GM13976 (cell line): ENCODE measurements at regions not wholly inside any gene's neighbourhood (a gene's known extent, or its start where the extent isn't known, plus 50 kb on each side); places are given as distances from the start of the nearest gene placed in this dataset.

Experiments used
- DNase-seq: peaks from one replicate; pipeline ENCODE4 v3.0.0; 2012; ENCODE audit warnings: low spot score
- in situ Hi-C: fragments of 300-500 bp; cut with MboI; formaldehyde crosslinking; loops from one replicate; pipeline ENCODE4 v1.12.0; 2022; ENCODE audit warnings: low sequenced_read_pairs, mixed read lengths, inconsistent platforms; ENCODE audit not compliant: unreplicated experiment
- TF ChIP-seq, protein P1 (sequence below): IDR thresholded peaks from 2 replicates; pipeline ENCODE4 v1.5.1; 2012; ENCODE audit warnings: borderline replicate concordance, mild to moderate bottlenecking; ENCODE audit not compliant: insufficient read depth; ENCODE audit errors: extremely low read depth, missing control alignments, control extremely low read depth

DNA sequence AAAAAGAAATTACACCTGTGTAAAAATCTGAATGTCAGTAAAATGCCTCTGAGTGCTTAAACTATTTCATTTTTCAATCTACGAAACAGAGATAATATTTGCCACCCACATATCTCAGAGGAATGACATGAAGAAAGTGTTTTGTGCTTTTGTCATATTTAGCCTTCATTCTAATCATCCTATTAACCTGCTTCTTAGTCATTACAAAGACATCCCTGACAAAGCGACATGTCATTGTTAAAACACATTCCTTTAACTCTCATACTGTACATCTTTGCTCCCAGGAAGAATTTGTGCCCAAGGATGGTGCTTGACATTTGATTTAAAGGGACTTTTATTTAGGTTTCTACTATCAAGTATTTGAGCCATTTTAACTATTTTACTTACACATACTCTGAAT is 275.9 kb downstream of the DMRTA1 start:
- TF ChIP-seq, protein P1, sequence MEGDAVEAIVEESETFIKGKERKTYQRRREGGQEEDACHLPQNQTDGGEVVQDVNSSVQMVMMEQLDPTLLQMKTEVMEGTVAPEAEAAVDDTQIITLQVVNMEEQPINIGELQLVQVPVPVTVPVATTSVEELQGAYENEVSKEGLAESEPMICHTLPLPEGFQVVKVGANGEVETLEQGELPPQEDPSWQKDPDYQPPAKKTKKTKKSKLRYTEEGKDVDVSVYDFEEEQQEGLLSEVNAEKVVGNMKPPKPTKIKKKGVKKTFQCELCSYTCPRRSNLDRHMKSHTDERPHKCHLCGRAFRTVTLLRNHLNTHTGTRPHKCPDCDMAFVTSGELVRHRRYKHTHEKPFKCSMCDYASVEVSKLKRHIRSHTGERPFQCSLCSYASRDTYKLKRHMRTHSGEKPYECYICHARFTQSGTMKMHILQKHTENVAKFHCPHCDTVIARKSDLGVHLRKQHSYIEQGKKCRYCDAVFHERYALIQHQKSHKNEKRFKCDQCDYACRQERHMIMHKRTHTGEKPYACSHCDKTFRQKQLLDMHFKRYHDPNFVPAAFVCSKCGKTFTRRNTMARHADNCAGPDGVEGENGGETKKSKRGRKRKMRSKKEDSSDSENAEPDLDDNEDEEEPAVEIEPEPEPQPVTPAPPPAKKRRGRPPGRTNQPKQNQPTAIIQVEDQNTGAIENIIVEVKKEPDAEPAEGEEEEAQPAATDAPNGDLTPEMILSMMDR = no peak
- no peak for DNase-seq
- in situ Hi-C loops = no loop called here

DNA sequence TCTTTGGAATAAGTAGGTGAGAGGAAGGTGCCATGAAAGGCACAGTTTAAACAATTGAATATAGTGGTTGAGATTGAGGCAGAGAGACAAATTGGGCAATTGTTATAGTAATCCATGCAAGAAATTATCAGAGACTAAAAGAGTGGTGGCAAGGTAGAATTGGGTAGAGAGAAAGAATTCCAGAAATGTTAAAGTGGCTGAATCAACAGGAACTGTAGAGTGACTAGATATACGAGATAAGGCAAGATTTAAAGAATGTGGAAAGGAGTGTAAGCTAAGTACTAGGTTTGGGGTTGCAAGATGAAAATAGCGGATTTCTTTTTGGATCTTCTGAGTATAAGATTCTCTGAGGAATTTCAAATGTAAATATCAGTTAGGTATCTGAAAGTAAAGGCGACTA is 285.2 kb downstream of the DMRTA1 start:
- TF ChIP-seq, protein P1 = no peak
- in situ Hi-C loops = no loop called here
- DNase-seq = no peak

DNA sequence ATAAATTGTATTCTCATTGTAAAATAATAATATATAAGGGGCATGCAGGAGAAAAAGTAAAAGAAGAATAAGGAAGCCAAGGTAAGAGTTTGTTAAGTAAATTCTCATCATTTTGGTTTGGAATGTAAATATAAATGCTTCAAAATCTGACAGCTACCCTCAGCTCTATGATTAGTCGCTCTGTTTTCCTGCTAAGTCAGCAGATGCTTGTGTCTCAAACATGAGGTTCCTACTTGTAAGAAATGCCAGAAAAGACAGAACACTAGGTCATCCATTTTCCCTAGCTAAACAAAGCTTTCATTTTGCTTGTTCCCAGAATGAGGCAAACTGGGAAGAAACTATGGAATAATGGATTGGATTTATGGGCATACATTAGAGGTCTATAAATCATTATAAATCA is 293.1 kb downstream of the DMRTA1 start:
- in situ Hi-C loops = no loop called here
- DNase-seq = no peak
- TF ChIP-seq, protein P1 = no peak

DNA sequence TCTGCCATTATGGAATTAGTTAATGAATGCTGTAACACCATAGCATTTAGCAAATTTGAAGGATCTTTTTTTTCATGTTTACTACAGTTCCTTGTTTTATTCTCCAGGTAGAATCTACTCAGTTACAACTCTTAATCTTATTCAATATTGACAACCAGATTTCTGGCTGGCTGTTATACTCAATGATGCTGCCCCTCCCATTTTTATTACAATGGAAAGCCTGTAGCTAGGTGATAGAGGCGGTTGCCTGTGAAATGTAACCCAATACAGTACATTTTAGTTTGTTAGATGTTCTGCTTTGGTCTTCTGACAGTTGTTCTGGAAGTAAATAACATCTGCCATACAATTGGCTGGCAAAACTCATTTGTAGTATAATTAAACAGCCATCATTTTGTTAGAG is 294.2 kb downstream of the DMRTA1 start:
- DNase-seq = no peak
- in situ Hi-C loops = no loop called here

DNA sequence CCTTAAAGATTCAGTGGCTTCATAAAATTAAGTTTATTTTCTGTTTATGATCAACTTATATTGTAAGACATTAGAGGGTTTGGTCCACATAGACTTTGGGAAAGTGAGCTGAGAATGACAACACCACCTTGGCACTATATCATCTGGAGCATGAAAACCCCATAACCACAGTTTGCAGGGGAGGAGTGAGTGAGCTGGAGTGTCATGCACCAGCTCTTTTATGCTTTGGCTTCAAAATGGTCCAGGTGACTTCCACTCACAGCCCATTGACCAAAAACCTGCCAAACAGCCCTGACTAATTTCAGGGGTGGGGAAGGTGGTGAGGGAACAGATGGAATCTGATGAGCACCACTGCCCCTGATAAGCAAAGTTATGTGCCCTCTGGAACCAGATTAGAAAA is 295.8 kb downstream of the DMRTA1 start:
- TF ChIP-seq, protein P1 = no peak
- DNase-seq = no peak
- in situ Hi-C loops = no loop called here

More for the DNA sequence above, 294.2 kb downstream of the DMRTA1 start:
- TF ChIP-seq, protein P1 = no peak

DNA sequence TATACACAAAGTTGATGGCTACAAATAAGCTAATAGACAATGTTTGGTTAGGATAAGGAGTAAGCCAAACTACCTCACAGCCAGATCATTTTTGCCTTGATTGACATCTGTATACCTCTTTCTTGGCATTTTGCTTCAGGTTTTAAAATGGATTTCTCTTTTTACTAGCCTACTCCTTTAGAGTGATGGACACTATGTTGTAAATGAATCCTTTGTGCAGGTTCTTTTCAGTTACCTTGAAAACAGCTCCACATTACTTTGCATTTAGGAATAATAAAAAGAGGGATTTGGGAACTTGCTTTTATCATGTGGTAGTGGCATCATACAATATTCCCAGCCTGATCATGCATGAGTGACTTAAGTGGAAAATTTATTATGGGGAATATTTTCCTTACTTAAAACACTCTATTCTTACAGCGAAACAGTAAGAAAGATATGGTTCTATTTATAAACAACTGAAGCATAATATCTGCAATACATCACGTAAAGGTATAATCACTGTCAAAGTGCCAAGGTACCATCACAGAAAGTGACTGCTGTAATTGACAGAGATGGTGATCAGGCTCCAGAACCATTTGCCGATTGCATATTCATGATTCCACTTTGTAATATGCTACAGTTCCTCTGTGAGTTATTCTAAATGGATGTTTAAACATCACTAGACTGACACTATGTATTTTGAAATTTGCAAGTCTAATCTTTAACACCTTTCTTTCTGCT is 327.0 kb downstream of the DMRTA1 start:
- DNase-seq = no peak
- TF ChIP-seq, protein P1 = no peak
- in situ Hi-C loops = no loop called here
